Stimulated activated effector memory CD8-positive, alpha-beta T cell treated with anti-CD3 and anti-CD28 coated beads, Interleukin-12 subunit alpha, Interleukin-12 subunit beta, amount 100 ng/mL, for 72 hours (primary cell): ENCODE measurements at regions not wholly inside any gene's neighbourhood (a gene's known extent, or its start where the extent isn't known, plus 50 kb on each side); places are given as distances from the start of the nearest gene placed in this dataset.

Source experiments
- ATAC-seq: fragments of 150-1000 bp; cut with Tn5 transposase; 2 replicates; pipeline ENCODE4 v1.10.0; 2021
- DNase-seq, 2 donors: peaks; one replicate each; pipeline ENCODE4 v3.0.0; 2021 to 2022; ENCODE audit warnings: low spot score in 2 of 2
- H3K27ac Mint-ChIP-seq: one replicate; pipeline ENCODE4 v1.8.0; 2022; ENCODE audit warnings: mild to moderate bottlenecking, mixed read lengths
- H3K36me3 Mint-ChIP-seq: one replicate; pipeline ENCODE4 v1.8.0; 2022; ENCODE audit warnings: mild to moderate bottlenecking, mixed read lengths
- H3K4me1 Mint-ChIP-seq: one replicate; pipeline ENCODE4 v1.8.0; 2022; ENCODE audit warnings: mixed read lengths
- H3K4me3 Mint-ChIP-seq: one replicate; pipeline ENCODE4 v1.8.0; 2022; ENCODE audit warnings: mild to moderate bottlenecking, mixed read lengths
- H3K9me3 Mint-ChIP-seq: one replicate; pipeline ENCODE4 v1.8.0; 2022; ENCODE audit warnings: mixed read lengths

DNA sequence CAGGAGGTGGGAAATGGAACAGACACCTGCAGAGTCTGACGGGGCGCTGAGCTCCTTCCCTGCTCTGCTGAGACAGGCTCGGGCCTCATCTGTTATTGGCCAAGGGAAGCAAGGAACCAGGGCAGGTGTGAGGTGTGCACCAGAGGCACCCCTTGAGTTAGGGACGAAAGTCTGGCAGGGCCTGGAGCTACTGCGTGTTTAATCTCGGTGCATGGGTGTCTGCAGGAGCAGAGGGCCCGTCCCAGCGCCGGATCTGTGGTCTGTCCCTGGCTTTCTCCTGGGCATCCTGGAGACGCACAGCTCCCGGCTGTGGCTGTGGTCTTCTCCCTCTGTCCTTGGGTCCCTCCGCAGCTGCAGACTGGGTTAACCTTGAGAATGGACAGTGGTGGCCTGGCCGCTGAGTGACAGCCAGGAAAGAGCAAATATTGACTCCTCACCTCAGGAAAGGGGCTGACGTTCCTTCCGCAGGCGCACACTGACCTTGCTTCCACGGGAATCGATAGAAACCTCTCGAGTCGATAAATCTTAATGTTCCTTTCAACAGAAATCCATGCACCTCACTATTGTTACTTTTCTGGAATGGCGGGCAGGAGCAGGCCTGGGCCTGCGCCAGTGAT, 975.6 kb downstream of the BRD1 start:
- no peak overlapping the region for H3K4me3 Mint-ChIP-seq
- H3K4me1 Mint-ChIP-seq, result no peaks in the 10 kb centered on the region
- DNase-seq, result no peak
- H3K9me3 Mint-ChIP-seq, result no peaks in the 10 kb centered on the region
- ATAC-seq, result no peak
- H3K36me3 Mint-ChIP-seq, result no peaks in the 10 kb centered on the region
- H3K27ac Mint-ChIP-seq, result no peak overlapping the region

DNA sequence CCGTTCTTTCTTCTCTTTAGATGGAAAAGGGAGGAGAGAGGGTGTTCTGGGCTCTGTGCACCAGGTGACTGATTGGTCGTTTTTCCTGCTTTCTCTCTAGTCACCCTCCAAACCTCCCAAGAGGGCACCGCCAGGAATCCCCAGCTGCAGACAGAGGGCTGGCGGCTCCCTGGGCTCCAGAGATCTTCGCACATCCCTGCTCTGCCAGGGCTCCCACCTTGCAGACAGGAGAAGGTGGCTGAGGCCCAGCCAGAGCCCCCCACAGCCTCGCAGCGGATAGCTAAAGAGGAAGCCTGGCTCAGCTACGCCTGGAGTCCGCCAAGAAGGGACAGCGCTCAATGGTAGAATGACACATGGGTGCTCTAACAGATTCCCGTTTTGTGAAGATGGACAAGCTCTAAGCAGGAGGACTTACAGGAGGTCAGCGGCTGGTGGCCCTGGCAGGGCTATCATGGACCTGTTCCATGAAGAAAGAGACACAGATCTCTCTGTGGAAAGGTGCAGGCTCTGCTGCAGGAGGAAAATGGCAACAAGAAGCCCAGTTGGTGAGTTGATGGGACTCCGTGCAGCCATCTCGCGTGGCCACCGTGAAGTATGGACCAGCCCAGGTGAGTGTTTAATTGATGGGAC, 976.9 kb downstream of the BRD1 start:
- Mint-ChIP-seq H3K4me1 (no peaks in the 10 kb centered on the region), H3K4me3 (no peak overlapping the region), H3K27ac (no peak overlapping the region), H3K36me3 (no peaks in the 10 kb centered on the region), H3K9me3 (no peaks in the 10 kb centered on the region)
- ATAC-seq, result no peak
- DNase-seq, result no peak

DNA sequence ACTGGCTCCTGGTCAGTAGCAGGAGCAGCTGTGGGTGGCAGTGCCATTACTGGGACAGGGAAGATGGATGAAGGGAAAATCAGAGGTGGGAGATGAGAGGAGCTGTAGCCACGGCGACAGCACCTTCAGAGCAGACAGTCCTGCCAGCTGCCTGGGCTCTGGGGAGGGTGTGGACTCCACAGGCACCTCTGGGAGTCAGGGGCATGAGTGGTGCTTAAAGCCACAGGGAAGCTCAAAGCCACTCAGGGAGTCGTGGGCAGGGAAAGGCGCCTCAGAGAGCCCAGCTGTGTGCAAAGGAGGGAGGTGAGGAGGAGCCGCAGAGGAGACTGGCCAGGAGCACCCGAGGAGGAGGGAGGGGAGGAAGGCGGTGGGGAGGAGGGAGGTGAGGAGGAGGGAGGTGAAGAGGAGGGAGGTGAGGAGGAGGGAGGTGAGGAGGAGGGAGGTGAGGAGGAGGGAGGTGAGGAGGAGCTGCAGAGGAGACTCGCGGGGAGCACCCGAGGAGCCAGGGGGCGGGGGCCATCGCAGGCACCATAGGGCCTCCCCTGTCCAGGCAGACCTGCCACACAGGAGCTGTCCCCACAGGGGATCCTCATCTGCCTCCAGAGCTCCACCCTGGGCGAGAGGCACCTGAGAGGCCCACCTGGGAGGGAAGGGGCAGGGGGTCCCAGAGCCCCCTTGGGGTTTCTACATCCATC, 977.6 kb downstream of the BRD1 start:
- DNase-seq (no peak), ATAC-seq (peak; percentile 22)
- no peaks in the 10 kb centered on the region for H3K4me1 Mint-ChIP-seq
- H3K27ac Mint-ChIP-seq, result no peak overlapping the region
- no peak overlapping the region for H3K4me3 Mint-ChIP-seq
- H3K9me3 Mint-ChIP-seq, result no peaks in the 10 kb centered on the region
- H3K36me3 Mint-ChIP-seq, result no peaks in the 10 kb centered on the region

DNA sequence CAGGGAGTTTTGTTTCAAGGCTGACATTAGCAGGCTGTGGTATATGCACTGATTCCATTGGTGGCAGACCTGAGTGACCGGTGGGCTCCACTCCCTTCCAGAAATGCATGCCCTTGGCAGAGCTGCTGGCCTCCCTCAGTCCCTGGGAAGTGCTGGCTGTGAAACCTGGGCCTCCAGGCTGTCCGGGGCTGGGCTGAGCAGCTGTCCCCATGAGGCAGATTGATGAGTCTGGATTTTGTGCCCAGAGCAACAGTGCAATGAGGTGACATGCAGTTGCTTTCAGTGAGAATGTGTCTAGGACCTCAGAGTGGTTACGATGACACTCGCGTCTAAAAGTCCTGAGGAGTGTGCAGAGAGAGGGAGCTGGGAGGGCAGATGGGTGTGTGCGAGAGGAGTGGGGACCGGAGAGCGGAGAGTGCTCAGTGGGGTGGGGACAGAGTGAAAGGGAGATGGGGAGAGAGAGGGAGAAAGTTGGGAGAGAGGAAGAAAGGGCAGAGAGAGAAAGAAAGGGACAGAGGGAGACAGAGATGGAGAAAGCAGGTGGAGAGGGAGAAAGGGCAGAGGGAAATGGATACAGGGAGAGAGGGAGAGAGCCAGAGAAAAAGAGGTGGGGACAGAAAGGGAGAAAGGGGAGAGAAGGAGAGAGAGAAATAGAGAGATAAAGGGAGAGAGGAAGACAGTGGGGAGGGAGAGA, 978.3 kb downstream of the BRD1 start:
- Mint-ChIP-seq H3K4me1 (no peaks in the 10 kb centered on the region), H3K9me3 (no peaks in the 10 kb centered on the region), H3K4me3 (no peak overlapping the region), H3K27ac (no peak overlapping the region), H3K36me3 (no peaks in the 10 kb centered on the region)
- ATAC-seq (no peak), DNase-seq (no peak)

DNA sequence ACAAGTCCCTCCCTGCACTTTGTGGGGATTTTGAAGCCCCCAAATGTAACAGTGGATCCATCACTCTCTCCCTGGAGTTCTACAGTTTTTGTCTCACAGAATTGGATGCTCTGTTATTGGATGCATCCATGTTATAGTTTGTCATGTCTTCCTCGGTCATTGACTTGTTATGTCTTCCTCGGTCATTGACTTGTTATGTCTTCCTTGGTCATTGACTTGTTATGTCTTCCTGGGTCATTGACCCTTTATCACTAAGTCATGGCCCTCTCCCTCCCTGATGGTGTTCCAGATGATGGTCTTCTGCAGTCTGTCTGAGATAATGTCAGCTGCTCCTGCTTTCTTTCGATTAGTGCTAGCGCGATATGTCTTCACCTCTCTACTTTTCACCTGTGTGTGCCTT, 981.5 kb downstream of the BRD1 start:
- DNase-seq (no peak), ATAC-seq (no peak)
- Mint-ChIP-seq H3K4me3 (no peak overlapping the region), H3K27ac (no peak overlapping the region), H3K36me3 (no peaks in the 10 kb centered on the region), H3K9me3 (no peaks in the 10 kb centered on the region), H3K4me1 (no peaks in the 10 kb centered on the region)

DNA sequence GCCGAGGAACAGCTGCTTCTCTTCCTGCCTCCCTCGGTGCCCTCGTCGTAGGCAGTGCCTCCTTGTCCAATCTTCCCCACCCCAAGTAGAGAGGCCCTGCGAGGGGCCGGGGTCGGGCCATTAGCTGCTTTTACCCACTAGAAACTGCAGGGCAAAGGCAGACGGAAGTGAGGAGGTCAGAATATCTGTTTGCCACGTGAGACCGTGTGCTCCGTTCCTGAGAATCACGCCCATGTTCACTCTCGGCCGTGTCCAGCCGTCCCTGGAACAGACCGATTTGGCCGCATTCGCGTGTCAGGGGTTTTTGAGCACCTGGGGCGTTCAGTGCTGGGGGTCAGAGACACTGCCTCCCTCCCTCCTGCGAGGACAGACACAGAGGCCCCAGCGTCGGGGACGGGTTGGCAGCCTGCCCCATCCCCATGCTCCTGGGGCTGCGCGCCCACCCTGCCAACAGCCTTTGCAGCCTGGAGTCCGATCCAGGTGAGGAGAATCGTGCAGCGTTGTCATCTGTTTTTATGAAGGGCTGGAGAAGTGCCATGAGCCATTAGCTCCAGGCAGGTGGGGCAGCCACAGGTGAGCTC, 982.2 kb downstream of the BRD1 start:
- DNase-seq (no peak), ATAC-seq (no peak)
- Mint-ChIP-seq H3K4me3 (no peak overlapping the region), H3K9me3 (no peaks in the 10 kb centered on the region), H3K27ac (no peak overlapping the region), H3K4me1 (no peaks in the 10 kb centered on the region), H3K36me3 (no peaks in the 10 kb centered on the region)

DNA sequence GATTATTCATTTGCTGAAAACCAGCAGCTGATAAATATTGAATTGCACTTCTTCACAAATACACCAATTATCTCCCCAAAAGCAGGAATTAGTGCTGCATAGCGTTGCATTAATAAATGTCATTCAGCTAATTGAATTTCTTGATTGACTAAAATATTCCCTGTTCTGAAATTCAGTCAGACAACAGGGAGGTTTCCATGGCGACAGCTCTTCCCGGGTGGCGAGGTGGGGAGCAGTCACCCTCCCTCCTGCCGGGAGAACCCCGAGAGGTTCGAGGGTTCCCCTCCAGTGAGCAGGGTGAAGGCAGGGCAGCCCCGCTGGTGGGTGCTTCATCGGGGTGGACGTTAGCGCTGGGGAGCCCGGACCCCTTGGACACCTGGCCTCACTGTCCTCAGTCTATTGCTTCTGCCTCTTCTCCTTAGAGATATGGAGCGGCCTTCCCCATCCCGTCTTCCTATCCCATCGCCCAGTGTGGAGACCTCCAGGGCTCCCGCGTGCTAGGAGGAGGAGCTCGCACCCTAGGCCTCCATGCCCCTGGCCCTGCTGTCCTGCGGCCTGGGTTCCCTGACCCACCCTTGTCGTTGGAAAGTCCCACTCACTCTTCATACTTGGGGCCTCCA, 983.5 kb downstream of the BRD1 start:
- Mint-ChIP-seq H3K36me3 (no peaks in the 10 kb centered on the region), H3K4me3 (no peak overlapping the region), H3K27ac (no peak overlapping the region), H3K4me1 (no peaks in the 10 kb centered on the region), H3K9me3 (no peaks in the 10 kb centered on the region)
- DNase-seq (no peak), ATAC-seq (no peak)

DNA sequence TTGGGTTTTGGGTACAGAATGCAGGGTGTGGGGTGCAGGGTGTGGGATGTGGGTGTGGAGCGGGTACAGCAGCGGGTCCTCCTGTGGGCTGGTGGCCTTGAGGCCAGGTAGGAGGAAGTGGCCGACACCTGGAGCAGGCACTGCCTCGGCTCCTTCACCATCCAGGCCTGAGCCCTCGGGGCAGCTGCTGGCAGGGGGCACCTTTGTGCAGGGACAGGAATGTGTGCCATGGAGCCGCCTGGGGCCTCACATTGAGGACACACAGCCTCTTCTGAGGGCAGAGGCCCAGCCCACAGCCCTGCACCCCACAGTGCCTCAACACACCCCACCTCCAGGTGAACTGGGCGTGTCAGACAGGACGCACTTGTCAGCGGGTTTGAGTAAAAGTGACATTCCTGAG, 984.0 kb downstream of the BRD1 start:
- no peak for DNase-seq
- Mint-ChIP-seq H3K9me3 (no peaks in the 10 kb centered on the region), H3K36me3 (no peaks in the 10 kb centered on the region), H3K4me1 (no peaks in the 10 kb centered on the region), H3K4me3 (no peak overlapping the region), H3K27ac (no peak overlapping the region)
- ATAC-seq, result no peak

DNA sequence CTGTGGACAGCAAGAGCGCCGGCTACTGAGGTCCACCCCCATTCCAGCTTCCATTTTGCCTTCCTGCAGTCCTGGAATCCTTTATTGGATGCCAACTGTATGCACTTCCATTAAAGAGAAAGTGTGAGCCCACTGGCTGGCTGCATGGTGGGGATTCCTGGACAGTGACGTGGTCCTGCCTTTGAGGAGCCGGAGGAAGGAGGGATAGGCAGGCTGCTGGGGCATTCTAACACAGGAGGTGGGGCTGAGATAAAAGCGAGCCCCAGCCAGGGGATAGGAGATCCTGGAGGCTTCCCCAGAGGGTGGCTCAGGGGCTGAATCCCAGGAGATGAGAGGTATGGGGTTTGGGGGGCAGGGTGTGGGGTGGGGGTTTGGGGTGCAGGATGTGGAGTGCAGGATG, 984.7 kb downstream of the BRD1 start:
- H3K27ac Mint-ChIP-seq, result no peak overlapping the region
- no peaks in the 10 kb centered on the region for H3K36me3 Mint-ChIP-seq
- H3K4me3 Mint-ChIP-seq, result no peak overlapping the region
- H3K4me1 Mint-ChIP-seq, result no peaks in the 10 kb centered on the region
- DNase-seq (no peak), ATAC-seq (no peak)
- no peaks in the 10 kb centered on the region for H3K9me3 Mint-ChIP-seq

DNA sequence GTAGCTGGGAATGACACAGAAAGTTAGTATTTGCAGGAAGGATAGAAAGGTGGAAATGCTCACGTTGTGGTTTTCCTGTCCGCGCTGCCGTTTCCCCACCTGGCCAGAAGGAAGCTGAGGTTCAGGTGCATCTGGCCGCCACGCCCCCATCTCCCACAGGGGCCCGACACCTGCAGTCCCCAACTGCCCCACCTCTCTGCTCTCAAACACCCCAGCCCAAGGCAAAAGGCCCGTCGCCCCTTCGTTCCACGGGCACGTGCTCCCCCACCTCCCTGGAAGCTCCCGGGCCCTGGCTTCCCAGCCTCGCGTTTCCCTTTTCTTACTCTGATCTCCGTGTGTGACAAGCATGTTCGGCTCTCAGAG, 985.1 kb downstream of the BRD1 start:
- no peak overlapping the region for H3K4me3 Mint-ChIP-seq
- no peaks in the 10 kb centered on the region for H3K4me1 Mint-ChIP-seq
- H3K36me3 Mint-ChIP-seq, result no peaks in the 10 kb centered on the region
- DNase-seq, result no peak
- no peak for ATAC-seq
- peaks cover 3% of the 10 kb centered on the region for H3K9me3 Mint-ChIP-seq
- no peak overlapping the region for H3K27ac Mint-ChIP-seq

DNA sequence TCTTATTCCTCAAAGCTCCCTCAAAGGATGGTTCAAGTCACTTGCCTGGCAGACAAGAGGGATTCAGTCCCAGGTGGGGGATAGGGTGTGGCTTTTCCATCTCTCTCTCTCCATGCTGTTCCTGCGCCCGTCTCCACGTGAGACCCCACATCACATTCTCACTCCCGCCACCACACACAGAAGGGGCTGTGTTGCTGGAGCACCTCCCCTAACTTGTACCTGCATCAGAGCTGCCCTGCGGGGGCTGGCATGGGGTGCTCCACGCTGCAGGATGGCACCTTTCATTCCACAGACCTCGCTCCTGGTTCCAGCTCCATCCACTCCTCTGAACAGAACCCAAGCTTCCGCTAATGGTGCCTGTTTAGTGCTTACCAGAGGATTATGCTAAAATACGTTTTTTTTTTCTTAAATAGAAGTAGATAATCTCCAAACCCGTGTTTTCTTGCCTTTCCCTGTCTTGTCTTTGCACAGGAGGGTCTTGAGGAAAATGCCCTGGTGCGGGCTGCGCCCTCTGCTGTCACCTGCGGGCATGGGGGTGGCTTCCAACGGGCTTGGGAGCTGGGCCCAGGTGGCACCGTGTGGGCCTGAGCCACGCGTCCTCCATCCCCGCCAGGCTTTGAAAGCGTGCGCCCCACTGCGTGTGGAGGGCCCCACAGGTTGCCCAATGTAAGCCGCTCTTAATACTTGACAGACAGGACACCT, 985.6 kb downstream of the BRD1 start:
- H3K4me1 Mint-ChIP-seq, result no peaks in the 10 kb centered on the region
- no peaks in the 10 kb centered on the region for H3K36me3 Mint-ChIP-seq
- no peak overlapping the region for H3K27ac Mint-ChIP-seq
- no peak overlapping the region for H3K4me3 Mint-ChIP-seq
- peaks cover 7% of the 10 kb centered on the region for H3K9me3 Mint-ChIP-seq
- DNase-seq, result no peak
- no peak for ATAC-seq

DNA sequence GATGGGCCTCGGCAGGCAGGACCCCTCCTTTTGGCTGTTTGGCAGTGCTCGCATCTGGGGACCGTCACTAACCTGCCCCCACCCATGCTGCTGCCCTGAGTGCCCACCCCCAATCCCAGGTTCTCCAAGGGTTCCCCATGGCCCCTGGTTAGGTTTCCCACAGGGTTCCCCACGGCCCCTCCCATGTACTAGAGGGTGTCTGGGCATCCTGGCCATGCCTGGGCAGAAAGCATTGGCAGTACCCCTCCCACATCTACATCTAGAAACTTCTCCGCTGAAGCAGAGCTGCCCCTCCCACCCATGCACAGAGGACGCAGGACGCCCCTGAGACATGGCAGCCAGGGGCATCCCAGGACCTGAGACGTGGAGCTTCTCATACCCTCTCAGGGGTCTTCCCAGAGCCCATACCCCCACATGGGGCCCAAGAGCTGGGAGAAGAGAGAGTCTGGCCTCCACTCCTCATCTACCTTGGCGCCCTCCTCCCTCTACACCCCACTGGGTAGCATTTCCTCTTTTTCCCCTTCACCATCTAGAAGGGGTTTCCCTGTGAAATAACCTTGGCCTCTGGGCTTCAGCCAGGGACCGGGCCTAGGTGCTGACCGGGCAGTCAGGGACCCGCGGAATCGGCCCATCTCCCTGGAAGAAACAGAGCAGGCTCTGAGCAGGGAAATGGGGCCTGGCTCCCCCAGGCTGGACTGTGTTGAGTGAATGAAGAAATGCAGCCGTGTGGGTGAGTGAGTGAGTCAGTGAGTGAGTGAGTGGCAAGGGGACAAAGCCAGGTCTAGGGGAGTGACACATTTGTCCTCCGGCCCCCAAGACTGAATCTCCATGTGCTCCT, 987.3 kb downstream of the BRD1 start:
- Mint-ChIP-seq H3K27ac (no peak overlapping the region), H3K4me3 (no peak overlapping the region), H3K36me3 (no peaks in the 10 kb centered on the region), H3K9me3 (peaks cover 7% of the 10 kb centered on the region), H3K4me1 (no peaks in the 10 kb centered on the region)
- DNase-seq (no peak), ATAC-seq (no peak)

DNA sequence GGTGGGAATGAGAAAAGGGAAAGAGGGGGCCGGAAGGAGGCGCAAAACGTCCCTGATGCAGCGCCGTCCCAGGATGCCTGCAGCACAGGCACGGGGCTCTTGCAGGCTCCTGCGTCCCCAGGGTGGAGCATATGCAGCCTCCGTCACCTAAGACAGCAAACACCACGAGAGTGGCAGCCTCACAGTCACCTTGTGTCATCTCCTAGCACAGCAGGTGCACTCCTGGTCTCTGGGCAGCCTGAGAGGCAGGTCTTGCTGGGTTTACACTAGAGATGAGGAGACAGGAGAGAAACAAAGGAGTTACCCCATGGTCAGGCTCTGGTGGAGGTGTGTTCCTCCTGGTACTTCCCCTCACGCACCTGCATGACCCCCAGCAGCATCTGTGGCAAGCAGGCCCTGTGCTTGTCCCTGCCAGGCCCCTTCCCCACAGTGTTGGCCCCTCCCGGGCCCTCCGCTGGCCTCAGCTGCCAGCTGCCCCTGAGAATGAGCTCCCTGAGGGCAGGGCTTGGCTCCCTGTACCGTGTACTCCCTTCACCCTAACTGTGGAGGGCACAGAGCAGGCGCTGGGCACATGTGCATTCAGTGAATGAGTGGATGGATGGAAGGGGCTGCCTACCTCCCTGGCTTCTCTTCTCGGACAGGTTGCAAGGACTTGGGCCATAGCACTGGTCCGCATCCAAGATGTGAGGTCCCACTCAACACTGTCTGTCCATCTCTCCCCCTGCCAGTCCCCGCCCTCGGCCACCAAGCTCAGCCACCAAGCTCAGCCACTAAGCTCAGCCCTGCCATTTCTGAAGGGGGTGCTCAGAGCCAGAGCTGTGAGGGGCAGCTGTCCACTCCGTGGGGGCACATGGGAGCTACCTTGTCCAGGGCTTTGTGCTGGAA, 988.6 kb downstream of the BRD1 start:
- H3K27ac Mint-ChIP-seq, result no peak overlapping the region
- H3K36me3 Mint-ChIP-seq, result no peaks in the 10 kb centered on the region
- H3K9me3 Mint-ChIP-seq, result peaks cover 7% of the 10 kb centered on the region
- no peaks in the 10 kb centered on the region for H3K4me1 Mint-ChIP-seq
- DNase-seq, result no peak
- no peak for ATAC-seq
- no peak overlapping the region for H3K4me3 Mint-ChIP-seq
